Gastroesophageal sphincter (tissue), 3 donors: ENCODE measurements at regions not wholly inside any gene's neighbourhood (a gene's known extent, or its start where the extent isn't known, plus 50 kb on each side); places are given as distances from the start of the nearest gene placed in this dataset.

Experiments used
- EP300 ChIP-seq: sonication (generic); formaldehyde crosslinking; IDR thresholded peaks from one replicate; pipeline ENCODE4 v1.6.1; 2017; ENCODE audit warnings: antibody characterized with exemption, mild to moderate bottlenecking
- POLR2A ChIP-seq, 2 donors: fragments of 450-650 bp; IDR thresholded peaks; one replicate each; pipeline ENCODE4 v1.6.1; 2017; ENCODE audit warnings: antibody characterized with exemption in 2 of 2, mild to moderate bottlenecking in 2 of 2, moderate library complexity in 1 of 2
- TF ChIP-seq, protein P1 (sequence below), 4 experiments: fragments of 200-600 bp in 2 of 4; fragments of 450-650 bp in 2 of 4; sonication (generic) in 1 of 4; IDR thresholded peaks; one replicate each; pipeline ENCODE4 v1.5.1; 2017 to 2019; ENCODE audit warnings: antibody characterized with exemption in 4 of 4, mild to moderate bottlenecking in 2 of 4, moderate library complexity in 2 of 4

DNA sequence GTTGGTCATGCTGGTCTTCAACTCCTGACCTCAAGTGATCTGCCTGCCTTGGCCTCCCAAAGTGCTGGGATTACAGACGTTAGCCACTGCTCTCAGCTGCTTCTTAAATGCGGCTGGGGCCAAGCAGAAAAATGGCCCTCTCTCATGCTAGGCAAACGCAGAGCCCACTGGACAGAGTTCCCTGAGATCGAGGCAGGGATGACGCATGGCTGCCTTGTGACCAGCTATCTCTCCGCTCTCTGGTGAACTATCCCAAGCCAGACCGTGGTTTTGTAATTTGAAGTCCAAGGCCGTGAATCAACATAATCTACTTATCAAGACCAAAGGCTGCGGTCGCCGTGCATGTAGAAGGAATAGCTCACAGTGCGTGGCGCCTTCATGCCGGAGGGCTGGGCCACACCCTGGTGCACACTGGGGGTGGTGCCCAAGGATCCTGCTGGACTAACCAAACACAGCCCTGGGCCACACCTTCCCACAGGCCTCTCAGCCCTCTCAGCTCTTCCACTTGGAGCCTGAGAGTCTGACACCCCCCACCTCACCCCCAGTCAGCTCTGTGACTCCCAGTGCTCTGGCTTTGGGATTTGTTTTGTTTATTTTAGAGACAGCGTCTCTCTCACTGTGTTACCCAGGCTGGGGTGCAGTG lies 88.1 kb upstream of the CUX1 start:
- TF ChIP-seq, protein P1, sequence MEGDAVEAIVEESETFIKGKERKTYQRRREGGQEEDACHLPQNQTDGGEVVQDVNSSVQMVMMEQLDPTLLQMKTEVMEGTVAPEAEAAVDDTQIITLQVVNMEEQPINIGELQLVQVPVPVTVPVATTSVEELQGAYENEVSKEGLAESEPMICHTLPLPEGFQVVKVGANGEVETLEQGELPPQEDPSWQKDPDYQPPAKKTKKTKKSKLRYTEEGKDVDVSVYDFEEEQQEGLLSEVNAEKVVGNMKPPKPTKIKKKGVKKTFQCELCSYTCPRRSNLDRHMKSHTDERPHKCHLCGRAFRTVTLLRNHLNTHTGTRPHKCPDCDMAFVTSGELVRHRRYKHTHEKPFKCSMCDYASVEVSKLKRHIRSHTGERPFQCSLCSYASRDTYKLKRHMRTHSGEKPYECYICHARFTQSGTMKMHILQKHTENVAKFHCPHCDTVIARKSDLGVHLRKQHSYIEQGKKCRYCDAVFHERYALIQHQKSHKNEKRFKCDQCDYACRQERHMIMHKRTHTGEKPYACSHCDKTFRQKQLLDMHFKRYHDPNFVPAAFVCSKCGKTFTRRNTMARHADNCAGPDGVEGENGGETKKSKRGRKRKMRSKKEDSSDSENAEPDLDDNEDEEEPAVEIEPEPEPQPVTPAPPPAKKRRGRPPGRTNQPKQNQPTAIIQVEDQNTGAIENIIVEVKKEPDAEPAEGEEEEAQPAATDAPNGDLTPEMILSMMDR (IDR thresholded peaks at IDR 0.05) = no peak
- TF ChIP-seq POLR2A (IDR thresholded peaks at IDR 0.05) (no peak), EP300 (no peak)
